Fibroblast of lung (primary cell): ENCODE measurements at regions not wholly inside any gene's neighbourhood (a gene's known extent, or its start where the extent isn't known, plus 50 kb on each side); places are given as distances from the start of the nearest gene placed in this dataset.

Experiments used
- EZH2 ChIP-seq: IDR thresholded peaks from 2 replicates; pipeline ENCODE4 v1.5.1; 2012; ENCODE audit warnings: low read length, control low read depth, mild to moderate bottlenecking; ENCODE audit errors: missing control alignments
- TF ChIP-seq, protein P1 (sequence below), 2 donors: IDR thresholded peaks in 1 of 2; conservative IDR thresholded peaks in 1 of 2; 1 replicate in 1 of 2; 2 replicates in 1 of 2; pipeline ENCODE4 v1.5.1; 2011 to 2012; ENCODE audit warnings: low read length in 2 of 2, control low read depth in 1 of 2, inconsistent platforms in 1 of 2, low read depth in 1 of 2, mild to moderate bottlenecking in 1 of 2

DNA sequence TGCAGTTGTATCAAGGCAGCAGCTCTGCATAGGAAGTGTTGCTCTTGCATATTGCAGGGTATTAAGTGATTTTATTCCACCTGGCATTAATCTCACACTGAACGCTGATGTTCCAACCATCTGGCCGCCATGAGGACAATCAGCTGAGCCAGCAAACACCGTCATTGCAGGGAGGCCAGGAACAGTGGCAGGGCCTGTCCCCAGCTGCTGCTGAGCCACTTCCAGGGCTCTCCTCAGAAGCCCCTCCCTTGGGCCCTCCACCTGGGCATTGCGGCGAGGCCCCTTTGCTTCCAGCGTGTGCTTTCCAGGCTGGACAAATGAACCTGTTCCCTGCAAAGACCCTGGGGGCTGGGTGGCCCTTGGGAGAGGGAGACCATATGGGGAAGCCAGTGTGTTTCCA lies 171.6 kb upstream of the C1orf174 start:
- TF ChIP-seq, protein P1, sequence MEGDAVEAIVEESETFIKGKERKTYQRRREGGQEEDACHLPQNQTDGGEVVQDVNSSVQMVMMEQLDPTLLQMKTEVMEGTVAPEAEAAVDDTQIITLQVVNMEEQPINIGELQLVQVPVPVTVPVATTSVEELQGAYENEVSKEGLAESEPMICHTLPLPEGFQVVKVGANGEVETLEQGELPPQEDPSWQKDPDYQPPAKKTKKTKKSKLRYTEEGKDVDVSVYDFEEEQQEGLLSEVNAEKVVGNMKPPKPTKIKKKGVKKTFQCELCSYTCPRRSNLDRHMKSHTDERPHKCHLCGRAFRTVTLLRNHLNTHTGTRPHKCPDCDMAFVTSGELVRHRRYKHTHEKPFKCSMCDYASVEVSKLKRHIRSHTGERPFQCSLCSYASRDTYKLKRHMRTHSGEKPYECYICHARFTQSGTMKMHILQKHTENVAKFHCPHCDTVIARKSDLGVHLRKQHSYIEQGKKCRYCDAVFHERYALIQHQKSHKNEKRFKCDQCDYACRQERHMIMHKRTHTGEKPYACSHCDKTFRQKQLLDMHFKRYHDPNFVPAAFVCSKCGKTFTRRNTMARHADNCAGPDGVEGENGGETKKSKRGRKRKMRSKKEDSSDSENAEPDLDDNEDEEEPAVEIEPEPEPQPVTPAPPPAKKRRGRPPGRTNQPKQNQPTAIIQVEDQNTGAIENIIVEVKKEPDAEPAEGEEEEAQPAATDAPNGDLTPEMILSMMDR (conservative IDR thresholded peaks at IDR 0.05 in 1 of 2, IDR thresholded peaks at IDR 0.05 in 1 of 2; ENCODE audit: low read depth in 1 of 2, low read length in 2 of 2) = no peak
- no peak for TF ChIP-seq EZH2
